ENCODE measurements at regions not wholly inside any gene's neighbourhood (a gene's known extent, or its start where the extent isn't known, plus 50 kb on each side); places are given as distances from the start of the nearest gene placed in this dataset.
A peak's percentile ranks its signal among the peaks of the same experiment; 100 is the strongest.

DNA sequence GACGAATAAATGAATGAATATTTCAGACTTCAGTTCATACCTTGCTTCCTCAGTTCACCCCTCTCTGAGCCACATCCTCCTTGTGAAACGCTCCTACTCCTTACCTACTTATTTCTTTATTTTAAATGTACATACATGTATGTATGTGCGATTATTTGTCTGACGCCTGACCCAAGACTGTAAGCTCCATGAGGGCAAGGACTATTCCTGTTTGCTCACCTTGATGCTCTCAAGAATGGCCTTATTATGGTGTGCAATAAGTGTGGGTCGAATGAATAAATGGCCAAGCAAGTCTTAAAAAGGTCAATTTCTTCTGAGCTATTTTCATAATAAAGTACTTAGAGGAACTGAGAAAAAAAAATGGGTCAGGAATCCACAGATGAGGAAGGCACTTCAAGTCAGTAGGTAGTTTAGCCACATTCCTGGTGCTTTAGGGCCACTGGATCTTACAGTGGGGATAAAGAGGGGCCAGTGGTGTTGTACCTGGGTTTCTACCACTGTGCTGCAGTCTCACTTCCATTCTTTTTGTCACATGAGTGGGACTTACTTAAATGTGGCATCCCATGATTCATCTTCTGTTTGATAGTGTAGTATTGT is 74.7 kb downstream of the SDC1 start:
- no peak for DNase-seq (ENCODE audit: low read depth in 2 of 2)

DNA sequence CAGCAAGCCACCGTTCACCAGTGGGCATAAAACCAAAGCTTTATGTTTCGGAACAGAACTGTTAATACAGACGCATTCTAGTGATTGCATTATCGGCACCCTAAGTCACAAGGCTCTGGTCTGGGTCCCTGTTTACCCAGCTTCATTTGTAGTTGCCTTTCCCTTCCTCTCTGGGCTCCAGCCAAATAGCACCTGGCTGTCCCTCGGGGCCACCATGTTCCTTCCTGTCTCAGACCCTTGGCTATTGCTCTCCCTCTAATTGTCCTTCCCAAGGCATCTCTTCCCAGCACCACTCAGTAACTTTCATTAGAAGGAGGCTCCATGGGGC is 75.3 kb downstream of the SDC1 start:
- no peak for DNase-seq (ENCODE audit: low read depth in 2 of 2)

DNA sequence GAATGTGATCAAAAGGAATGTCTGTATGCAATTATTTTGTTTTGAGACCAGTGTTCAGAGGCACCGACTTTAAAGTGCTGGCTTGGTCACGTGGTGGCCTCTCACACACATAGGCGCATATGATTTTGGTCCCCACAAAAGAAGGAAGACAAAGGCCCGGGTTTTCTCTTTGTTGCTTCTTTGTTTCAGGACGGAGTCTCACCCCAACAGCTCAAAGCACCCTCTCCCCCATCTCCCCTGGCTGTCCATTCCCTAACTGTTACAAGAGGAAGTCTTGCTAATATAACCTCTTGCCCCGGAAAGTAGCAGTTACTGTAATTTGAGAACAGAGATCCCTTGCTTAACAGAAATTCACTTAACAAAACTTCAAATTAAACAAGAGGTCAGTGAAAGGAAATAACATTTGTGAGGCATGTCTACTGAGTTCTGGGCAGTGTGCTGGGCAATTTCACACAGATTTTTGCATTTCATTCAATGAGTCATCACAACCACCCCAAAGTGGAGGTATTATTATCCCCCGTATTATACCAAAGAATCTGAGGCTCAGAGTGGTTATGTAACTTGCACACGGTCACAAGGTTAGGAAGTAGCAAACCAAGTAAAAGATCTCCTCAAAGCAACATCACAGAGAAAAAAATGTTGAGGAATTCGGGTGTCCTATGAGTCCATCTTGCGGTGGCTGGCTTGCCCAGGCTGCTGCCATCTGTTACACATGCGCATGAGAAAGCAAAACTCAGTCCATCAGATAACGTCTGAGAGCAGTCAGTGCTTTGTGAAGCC is 75.8 kb downstream of the SDC1 start:
- DNase-seq (ENCODE audit: low read depth in 2 of 2), result no peak

DNA sequence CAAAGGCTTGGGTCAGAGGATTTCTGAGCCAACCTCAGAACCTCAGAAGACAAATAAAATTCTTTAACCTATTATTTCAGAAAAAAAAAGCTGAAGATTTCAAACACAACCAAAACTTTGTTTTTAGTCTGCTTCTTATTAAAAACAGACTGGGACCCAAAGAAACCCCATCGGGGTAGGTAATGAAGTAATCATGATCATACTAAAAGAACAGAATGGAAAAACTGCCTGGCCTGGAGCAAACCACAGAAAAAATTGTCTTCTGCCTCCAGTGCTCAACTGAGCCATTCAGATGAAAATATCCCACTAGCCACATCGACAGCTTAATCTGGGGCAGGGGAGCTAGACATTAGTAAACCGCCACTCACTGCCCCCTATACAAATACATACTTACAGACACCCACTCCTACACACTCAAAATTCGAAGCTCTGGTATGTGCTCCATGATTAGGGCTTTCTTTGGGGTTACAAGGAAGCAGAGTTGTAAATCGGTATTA is 76.5 kb downstream of the SDC1 start:
- no peak for DNase-seq (ENCODE audit: low read depth in 2 of 2)

DNA sequence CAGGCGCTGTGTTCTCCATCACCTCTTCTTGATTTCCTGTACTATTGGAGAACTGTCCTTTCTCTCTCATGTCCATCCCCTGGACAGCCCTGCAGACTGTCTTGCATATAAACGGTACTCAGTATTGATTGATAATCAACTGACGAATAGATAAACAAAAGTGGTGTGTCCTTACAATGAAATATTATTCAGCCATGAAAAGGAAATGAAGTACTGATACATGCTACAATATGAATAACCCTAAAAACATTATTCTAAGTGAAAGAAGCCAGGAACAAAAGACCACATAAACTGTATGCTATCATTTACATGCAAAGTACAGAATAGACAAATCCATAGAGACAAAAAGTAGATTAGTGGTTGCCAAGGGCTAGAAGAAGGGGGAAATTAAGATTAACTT is 77.6 kb downstream of the SDC1 start:
- DNase-seq (ENCODE audit: low read depth in 2 of 2), result no peak

DNA sequence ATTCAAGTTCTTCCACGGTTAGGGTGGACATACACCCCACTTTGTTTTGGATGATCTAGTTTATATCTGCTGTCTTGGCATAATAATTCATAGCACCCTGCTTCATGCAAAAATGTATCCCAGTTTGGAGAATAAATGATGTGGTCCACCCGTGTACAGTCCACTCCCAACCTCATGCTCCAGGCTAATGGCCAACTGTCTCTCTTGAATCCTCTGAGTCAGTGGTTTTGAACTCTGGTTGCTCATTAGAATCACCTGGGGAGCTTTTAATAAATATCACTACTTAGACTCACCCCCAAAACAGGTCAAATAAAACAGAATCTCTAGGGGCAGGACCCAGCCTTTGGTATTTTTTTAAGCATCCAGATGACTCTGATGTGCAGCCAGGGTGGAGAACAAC is 78.5 kb downstream of the SDC1 start:
- no peak for DNase-seq (ENCODE audit: low read depth in 2 of 2)

DNA sequence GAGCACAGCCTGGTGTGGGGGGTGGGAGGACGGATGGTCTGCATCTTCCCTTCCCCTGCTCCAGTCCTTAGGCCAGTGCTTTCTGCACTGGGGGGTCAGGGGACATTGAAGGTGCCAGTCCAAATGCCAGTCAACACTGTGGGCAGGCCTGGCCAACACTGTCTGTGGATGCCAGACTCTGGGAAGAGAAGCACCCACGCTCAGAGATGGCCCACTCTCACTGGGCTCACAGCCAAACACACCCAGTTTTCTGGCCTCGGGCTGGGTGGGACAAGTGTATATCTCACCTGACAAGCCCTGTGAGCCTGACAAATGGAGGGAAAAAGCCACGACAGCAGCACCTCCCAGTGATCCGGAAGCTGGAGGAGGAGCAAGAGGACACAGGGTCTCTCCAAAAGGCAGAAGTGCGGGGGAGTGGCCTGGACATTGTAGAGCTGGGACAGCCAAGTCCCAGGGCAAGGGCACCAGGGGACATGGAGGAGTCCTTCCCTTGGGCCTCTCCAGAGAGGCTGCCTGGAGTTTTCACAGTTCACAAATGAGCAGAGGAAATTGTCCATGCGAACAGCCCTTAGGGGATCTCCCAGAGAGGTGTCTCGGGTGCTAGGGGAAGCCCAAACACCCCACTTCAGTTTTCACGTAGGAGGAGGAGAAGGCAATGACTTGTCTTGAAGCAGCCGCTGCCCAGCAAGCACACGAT is 79.3 kb downstream of the SDC1 start:
- no peak for DNase-seq (ENCODE audit: low read depth in 2 of 2)

DNA sequence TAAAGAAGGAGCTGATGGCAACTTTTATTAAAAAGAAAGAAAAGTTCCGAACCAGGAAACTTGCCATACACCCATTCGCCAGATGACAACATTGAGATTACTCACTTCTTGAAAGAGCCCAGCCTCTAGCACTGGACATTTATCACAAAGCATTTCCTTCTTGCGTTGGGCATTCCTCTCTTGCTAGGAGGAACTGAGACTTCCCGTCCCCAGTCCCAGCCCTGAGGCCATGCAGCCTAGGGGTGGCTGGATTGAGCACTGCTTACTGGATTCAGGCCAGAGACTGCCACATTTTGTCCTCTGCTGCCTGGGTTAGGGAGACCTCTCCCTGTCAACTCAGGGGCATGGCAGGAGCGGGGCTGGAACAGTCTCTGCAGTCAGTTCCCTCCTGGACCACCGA is 80.1 kb downstream of the SDC1 start:
- DNase-seq (ENCODE audit: low read depth in 2 of 2), result no peak

DNA sequence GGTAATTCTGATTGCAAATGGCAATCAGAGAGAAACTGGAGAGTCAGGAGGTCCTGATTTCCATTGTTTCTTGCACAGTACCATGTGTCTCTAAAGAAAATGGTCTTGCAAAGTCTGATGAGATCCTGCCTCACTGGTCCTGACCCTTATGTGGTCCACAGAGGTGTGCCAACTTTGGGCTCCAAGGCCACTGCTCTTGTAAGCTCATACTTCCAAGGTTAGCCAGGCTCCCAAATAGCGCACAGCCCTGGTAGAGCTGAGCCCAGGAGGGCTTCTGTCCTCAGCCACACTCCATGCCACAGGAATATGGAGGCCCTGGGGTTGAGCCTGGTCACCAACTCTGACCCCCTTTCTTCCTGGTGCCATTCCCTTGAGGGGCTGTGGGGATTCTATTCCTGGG is 80.7 kb downstream of the SDC1 start:
- DNase-seq (ENCODE audit: low read depth in 2 of 2), result no peak

DNA sequence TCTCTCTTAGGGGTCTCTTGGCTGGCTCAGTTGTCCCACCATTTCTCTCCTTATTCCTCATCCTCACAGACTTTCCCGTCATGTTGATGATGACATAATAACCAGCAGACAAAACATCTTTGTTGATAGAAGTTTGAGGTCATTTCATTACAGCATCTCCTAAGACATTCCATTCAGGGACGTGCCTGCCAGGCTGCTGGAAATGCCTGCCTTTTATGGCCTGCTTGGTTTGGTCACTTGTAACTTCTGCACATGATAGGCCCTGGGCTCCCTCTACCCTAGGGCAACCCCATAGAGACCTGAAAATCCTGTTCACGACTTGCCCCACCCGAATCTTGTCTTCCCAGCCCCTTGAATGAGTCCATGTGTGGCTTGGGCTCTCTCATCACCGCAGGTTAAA is 81.7 kb downstream of the SDC1 start:
- no peak for DNase-seq (ENCODE audit: low read depth in 2 of 2)

DNA sequence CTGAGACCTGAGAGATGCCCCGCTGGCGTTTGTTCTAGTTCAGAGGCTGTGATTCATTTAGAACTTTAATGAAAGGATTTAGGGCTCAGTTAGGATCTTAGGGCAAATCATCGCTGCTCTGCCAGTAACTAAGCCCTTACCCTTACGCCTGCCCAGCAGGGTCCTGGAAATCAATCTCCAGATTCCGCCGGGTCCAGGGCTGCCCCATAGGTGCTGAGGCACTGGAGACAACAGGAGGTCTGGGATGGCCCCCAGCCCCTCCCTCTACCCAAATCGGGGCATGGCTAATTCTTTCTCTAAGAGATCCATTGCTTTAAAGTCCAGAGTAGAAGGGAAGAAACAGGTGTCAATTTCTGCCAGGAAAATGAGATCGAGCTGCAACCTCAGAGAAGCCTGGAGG is 83.1 kb downstream of the SDC1 start:
- no peak for DNase-seq (ENCODE audit: low read depth in 2 of 2)

DNA sequence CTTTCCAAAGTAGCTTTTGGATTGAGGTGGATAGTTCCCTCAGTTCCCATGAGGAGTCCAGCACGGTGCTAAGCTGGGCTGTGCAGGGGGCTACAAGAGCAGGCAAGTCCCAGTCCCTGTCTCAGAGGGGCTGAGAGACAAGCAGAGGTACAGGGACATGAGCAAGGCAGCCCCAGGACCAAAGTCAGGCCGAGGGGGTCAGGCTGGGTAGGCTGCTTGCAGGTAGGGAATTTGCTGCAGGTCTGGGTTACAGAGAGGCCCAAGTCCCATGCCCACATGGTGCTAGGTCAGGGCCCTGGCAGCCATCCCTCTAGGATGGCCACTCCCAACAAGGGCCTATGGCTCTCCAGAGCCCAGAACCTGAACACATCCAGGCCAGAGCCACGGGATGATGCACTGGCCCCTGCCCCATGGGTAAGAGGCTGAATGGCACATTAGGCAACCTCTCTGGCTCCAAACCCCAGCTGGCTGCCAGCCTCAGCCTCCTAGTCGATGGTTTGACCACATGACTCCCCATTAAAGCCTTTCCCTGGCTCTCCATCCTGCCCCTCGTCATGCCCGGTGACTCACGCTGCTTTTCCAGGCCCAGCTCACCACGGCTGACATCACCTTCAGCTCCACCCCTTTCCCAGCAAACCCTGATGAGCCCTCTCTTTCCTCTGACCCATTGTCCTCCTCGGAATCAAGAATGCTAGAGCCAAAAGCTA is 83.7 kb downstream of the SDC1 start:
- no peak for DNase-seq (ENCODE audit: low read depth in 2 of 2)

DNA sequence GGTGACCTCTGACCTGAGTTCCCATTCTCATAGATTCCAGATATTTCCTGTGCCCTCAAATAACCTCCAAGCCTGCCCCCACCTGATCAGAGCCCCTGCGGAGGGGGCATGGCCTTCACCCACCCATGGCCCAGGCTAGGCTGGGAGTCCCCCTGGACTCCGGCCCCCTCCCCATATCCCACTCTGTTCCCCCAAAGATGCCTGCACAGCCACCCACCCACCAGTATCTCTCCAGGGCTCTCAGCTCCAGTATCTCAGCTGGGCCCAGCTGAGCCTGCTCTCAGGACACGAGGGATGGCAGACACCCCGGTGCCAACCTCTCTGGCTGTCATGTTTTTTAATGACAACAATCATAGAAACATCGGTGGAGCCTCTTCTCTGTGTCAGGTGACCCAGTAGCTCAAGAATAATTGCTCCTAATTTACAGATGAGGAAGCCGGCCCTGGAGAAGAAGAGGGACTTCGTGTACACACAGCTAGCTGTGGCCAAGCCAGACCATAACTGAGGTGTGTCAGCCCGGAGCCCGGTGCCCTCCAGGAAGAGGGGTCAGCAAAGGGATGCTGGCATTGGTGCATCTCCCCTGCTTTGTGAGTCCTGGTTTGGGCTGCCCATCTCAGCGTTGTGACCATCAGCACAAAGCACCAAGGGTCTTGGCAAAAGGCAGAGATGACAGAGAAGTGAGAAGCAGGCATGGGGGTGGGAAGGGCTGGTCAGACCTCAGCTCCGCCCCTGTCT is 84.4 kb downstream of the SDC1 start:
- DNase-seq (ENCODE audit: low read depth in 2 of 2), result no peak

DNA sequence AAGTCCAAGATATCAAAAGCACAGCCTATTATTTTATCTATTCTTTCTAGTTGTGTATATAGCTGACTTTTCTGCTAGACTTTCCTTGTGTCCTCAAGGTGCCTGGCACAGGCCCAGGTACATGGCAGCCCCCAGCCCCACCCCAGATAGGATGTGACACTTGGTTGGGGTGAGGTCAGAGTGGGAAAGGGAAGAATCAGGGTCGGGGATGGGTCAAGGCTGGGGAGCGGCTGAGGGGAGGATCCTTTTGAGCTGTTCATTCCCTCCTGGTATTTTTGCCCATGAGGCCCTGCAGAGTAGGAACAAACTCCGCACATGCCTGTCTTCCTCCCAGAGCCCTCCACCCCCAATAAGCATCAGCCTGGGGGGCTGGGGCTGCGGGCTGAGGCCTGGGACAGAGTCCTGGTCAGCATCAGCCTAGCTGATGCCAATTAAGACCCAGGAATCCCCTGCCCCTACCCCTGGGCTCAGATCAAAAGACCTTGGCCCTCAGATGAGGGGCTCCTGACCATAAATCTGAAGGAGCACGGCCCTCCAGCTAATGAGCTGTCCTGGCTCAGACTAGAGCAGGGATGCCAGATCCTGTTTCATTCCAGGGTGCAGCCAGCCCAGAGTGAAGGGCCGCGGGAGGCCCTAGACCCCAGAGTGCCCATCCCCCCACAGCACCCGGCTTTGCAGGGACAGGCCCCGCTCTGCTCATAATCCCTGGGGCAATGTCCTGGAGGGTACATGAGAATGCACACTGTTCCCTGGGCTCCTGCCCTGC is 85.3 kb downstream of the SDC1 start:
- DNase-seq (ENCODE audit: low read depth in 2 of 2), result no peak

DNA sequence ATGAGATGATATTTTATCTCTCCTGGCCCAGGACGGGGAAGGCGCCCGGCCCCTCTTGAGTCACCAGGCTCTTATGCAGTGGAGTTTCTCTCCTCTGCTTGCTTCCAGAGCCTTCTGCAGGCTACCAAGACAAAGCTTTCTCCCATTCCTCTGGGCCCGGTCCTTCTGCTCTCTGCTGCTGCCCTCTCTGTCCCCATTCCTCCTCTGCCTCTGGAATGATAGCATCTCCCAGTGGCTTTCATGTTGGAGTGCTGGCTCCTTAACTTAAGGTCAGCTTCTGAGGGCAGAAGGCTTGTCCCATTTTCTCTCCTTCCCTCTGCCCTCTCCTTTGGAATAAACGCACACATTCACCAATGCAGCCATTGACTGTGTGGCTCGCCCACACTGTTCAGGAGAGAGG is 86.2 kb downstream of the SDC1 start:
- no peak for DNase-seq (ENCODE audit: low read depth in 2 of 2)

DNA sequence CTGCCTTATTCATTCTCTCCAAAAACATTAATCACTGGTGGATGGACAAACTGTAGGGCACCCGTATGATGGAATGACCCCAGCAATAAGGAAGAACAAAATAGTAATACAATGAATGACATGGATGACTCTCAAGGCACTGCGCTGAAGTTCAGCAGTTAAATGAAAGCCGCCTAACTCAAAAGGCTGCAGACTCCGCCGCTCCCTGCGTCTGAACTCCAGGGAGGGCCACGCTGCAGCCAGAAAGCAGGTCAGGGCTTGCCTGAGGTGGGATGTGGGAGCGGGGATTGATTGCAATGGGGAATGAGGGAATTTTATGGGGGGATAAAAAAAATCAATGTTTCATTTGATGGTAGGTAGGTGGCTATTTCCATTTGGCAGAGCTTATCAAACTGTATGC is 86.5 kb upstream of the LAPTM4A start:
- DNase-seq (ENCODE audit: low read depth in 2 of 2), result no peak

DNA sequence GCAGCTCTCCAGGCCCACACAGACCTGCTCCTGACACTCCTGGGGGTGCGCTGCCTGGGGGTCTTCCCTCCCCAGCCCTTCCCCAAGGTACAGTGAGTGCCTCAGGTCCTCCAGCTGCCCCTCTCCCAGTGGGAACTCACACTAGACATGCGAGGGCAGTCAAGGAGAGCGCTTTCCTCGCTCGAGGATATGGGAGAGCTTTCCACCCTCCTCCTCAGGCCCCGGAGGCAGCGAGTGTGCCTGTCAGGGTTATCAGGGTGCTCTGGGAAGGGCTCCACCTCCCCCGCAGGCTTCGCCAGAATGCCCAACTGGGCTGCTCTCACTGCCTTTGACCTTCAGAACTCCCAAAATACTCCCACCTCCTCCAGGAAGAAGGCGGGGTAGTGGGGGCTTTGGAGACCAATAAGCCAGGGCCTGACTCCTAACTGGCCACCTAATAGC is 85.7 kb upstream of the LAPTM4A start:
- no peak for DNase-seq (ENCODE audit: low read depth in 2 of 2)

DNA sequence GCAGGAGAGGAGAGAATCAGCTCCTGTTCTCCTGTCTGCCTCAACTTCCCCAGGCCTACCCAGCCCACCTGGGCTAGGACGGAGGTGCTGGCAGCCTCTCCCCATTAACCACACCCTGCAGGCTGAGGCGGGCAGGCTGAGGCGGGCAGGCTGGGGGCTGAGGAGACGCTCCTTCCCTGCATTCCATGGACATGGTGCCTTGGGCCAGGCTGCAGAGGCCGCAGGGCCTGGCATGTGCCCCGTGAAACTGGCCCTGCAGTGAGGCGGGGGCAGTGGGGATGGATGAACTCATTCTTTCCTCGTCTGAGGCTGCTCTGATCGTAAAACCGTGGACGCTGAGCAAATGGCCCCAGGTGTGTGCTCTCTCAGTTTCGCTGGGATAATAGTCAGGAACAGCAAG is 84.7 kb upstream of the LAPTM4A start:
- no peak for DNase-seq (ENCODE audit: low read depth in 2 of 2)

DNA sequence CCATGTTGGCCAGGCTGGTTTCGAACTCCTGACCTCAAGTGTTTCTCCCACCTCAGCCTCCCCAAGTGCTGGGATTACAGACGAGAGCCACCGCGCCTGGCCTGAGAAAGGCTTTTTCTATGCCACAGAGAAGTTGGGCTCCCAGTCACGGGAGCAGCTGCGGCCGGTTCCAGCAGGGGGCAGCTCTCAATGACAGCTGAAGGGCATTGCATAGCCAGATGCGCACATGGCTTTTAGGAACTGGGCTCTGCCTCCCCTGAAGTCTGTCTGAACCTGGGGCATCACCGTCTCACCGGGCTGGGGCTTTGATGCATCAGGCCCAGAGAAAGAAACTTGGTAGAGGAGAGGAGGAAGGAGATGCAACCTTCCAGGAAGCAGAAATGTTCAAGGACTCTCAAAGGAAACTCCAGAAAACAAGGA is 84.2 kb upstream of the LAPTM4A start:
- DNase-seq (ENCODE audit: low read depth in 2 of 2), result peak; percentile 19 to 34

DNA sequence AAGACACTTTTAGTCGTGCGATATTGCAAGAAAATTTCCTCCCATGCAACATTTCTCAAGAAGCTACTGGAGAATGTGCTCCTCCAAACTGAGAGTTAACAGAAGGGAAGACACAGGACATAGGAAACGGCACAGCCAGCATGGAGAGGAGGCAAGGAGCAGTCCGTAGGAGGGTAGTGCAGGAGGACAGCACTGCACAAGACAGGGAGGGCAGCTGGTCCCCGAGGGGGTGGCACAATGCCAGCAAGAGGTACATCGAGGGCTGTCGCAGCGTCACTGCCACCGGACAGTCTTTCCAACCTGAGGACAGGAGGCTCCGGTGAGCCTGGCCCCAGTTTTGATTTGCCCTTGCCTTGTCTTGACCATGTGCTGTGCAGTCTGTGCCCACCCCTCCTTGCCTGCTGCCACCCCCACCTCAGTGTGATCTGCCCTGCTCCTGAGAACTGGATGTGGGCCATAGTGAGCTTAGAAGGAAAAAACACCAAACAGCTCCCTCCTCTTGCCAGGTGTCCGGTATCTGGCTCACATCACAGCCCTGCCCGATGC is 81.6 kb upstream of the LAPTM4A start:
- no peak for DNase-seq (ENCODE audit: low read depth in 2 of 2)

All from stimulated activated CD8-positive, alpha-beta memory T cell treated with anti-CD3 and anti-CD28 coated beads, Interleukin-2, amount 100 ng/mL, for 48 hours (primary cell).